ENCODE measurements at regions not wholly inside any gene's neighbourhood (a gene's known extent, or its start where the extent isn't known, plus 50 kb on each side); places are given as distances from the start of the nearest gene placed in this dataset.

GRCh38 chr2:220065581-220065980 lies 438.2 kb downstream of the SLC4A3 start:
- no peak for DNase-seq

- DNase-seq, result no peak
Measured at GRCh38 chr2:220068846-220069245, 441.4 kb downstream of the SLC4A3 start.

GRCh38 chr2:220070349-220070748 lies 442.9 kb downstream of the SLC4A3 start:
- DNase-seq, result no peak

- DNase-seq, result no peak
Measured at GRCh38 chr2:220071696-220072095, 444.3 kb downstream of the SLC4A3 start.

- DNase-seq, result no peak
Measured at GRCh38 chr2:220072669-220073220, 445.3 kb downstream of the SLC4A3 start.

GRCh38 chr2:220075835-220076234 lies 448.4 kb downstream of the SLC4A3 start:
- no peak for DNase-seq

- no peak for DNase-seq
Measured at GRCh38 chr2:220076734-220077133, 449.3 kb downstream of the SLC4A3 start.

DNA sequence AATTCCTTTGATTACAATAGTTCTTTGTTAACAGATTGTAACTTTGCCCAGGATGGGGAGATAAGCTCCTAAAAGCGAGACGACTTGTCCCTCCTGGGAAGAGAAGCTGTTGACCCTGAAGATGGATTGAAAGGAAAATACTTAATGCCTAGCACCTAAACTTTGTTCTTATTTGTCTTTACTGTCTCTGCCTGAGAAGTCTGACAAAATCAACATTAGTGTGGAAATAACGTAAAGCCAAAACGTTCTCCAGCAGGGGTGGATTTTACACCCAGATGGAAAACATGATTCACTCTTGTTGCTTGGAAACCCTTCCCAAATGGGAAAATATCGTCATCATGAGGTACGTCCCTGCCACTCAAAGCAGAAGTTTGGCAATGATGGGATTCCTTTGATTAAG lies 450.1 kb downstream of the SLC4A3 start:
- no peak for DNase-seq

DNA sequence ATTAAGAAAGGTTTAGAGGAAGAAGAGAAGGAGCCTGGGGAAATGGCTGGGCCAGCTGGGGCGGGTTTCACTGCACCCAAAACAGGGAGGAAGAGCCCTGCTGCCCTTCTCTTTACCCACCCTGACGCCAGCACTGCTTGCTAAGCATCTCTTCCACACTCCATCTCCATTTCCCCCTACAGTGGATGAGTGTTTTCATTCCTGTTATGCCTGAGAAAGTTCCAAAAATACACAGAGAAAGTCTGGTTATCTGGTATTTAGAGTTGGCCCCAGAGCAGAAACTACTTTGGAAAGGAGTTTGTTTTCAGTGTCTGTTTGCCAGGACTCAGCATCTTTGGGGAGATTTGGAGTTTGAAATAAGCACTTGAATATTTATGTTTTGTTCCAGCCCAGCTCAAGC lies 451.0 kb downstream of the SLC4A3 start:
- no peak for DNase-seq

DNA sequence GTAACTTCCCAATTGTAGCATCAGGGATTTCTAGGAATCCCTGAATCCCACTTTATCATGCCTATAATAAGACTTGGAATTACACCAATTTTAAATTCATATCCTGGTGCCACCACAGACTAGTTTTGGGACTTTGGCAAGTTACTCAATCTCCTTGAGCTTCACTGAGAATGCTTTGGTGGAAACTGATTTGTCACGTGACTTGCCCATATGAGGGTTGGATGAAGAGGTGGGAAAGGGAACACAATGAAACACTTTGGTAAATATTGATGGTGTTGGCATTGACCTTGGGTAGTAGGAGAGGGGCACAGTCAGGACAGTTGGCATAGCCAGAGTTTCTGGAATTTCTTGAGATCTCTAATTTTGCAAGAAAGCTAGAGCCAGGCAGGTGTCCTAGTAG lies 452.2 kb downstream of the SLC4A3 start:
- no peak for DNase-seq

DNA sequence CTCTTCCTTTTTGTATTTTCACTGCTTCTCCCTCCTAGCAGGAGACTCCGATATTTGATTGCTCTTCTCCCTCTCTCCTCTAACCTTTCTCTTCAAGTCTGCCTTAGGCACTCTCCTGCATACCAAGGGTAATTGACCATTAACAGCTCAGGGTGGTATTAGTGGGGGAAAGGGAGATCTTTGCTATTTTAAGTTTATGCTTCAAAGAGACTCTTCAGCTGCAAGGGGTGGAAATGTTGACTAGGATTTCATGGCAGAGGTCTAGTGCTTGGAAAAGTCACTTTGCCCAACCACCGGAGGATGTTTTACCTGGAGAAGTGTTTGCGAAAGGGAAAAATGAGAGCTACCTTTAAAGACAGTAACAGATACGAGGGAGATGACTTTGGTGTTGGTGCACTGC lies 453.7 kb downstream of the SLC4A3 start:
- no peak for DNase-seq

GRCh38 chr2:220090050-220090449 lies 462.6 kb downstream of the SLC4A3 start:
- DNase-seq, result no peak

DNA sequence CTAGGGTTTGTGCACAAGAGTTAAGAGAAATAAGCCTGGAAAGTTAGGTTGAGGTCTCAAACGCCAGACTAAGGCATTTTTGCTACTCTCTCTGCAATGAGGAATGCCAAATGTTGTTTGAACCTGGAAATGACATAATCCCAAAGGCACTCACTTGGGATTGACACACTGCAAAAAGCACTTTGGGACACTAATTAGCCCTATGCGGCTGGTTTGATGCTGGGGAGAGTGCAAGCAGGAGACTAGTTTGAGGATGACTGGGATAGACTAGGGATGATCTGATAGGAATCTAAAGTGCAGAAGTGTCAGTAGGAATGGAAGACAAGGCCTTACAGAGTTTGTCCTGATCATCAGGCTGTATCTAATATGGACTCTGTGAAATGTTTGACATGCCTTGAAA lies 469.0 kb downstream of the SLC4A3 start:
- DNase-seq, result no peak

- DNase-seq, result no peak
Measured at GRCh38 chr2:220101980-220102379, 474.6 kb downstream of the SLC4A3 start.

- no peak for DNase-seq
Measured at GRCh38 chr2:220103596-220103995, 476.2 kb downstream of the SLC4A3 start.

GRCh38 chr2:220104871-220105351 lies 477.5 kb downstream of the SLC4A3 start:
- DNase-seq, result no peak

DNA sequence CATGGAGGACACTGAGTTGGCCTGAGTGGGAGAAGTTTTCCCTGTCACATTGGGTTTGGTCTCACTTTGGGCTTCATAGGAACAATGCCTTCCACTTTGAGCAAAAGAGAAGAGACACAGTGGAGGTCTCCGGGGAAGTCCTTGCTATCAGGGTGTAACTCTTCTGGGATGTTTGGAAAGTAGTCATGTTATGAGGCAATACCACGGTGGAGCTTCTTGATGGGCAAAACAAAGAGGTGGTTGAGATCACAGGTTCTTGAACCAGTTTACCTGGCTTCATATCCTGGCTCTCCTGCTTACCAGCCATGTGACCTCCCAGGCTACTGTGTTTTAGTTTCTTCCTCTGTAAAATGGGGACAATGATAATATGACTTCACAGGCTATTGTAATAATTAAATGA lies 478.6 kb downstream of the SLC4A3 start:
- DNase-seq, result no peak

GRCh38 chr2:220107380-220107791 lies 480.0 kb downstream of the SLC4A3 start:
- no peak for DNase-seq

DNA sequence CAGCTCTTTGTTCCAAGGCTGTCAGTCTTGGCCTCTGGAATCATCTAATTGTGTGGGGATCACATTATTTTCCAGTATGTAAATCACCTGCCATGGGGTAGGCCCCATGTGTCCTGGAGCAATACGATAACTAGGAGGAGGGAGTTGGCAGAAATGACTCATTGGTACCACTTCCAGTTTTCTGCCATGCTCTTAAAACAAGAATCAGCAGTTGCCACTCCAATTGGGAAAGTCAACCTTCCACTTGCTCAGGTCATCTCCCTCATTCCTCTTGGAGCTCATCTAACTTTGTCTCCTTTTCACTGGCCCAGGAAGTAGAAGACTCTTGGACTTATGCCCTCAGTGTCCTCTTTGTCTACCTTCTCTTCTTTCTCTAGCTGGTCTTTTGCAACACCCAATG lies 487.0 kb downstream of the SLC4A3 start:
- no peak for DNase-seq

GRCh38 chr2:220117025-220117424 lies 489.6 kb downstream of the SLC4A3 start:
- DNase-seq, result no peak

GRCh38 chr2:220120041-220120440 lies 492.6 kb downstream of the SLC4A3 start:
- no peak for DNase-seq

GRCh38 chr2:220123751-220124150 lies 496.3 kb downstream of the SLC4A3 start:
- DNase-seq, result no peak

- DNase-seq, result no peak
Measured at GRCh38 chr2:220125551-220125950, 498.1 kb downstream of the SLC4A3 start.

DNA sequence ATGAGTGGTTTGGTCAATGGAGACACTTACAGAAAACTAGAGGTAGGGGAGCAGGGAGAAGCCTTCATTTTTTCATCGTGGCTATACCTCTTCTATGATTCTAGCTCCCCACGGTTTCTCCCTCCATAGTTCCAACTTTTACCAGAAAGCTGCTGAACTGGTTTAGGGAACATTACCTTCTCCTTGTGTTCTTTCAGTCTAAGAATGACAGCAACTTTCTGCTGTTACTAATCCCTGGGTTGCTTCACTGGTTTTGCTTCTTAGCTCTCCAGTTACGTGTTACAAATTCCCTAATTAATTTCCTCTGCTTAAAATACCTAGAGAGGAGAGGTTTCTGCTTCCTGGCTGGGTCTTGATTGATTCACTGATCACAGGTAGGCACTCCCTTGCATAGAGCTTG lies 499.9 kb downstream of the SLC4A3 start:
- DNase-seq, result no peak

GRCh38 chr2:220127876-220128275 lies 500.4 kb downstream of the SLC4A3 start:
- DNase-seq, result no peak

DNA sequence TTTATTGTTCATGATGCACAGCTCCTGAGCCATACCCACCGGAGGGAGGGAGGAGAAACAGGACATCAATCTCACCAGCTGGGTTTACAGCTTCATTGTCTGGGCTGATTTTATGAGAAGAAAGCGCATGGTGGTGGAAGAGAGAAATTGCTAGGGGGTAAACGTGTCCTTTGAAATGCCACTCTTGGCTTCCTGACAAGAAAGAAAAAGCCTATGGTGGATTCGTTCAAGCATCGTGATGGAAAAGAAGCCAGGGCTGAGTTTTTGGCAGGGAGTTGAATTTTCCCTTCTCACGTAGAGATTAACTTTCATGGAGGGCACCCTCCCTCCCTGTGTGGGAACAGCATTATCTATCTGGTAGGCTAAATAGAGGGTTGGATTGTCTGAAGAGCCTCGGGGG lies 502.0 kb downstream of the SLC4A3 start:
- DNase-seq, result no peak
